A549 (cell line): ENCODE measurements at regions not wholly inside any gene's neighbourhood (a gene's known extent, or its start where the extent isn't known, plus 50 kb on each side); places are given as distances from the start of the nearest gene placed in this dataset.

Experiments used
- ATAC-seq, 2 experiments: fragments of 200-7000 bp in 1 of 2; fragments of >200 bp in 1 of 2; cut with Nextera tagmentation in 1 of 2; cut with Tn5 transposase in 1 of 2; 3 replicates each; pipeline versions ENCODE4 v1.8.0 to v1.9.1; 2018 to 2020; ENCODE audit warnings: mild to moderate bottlenecking in 1 of 2, moderate library complexity in 1 of 2
- CTCF ChIA-PET: fragments of 300-600 bp; sonication (Branson Sonifier 250); formaldehyde crosslinking; extraction: SDS; loops from one replicate; lab custom pipeline; 2021; ENCODE audit warnings: antibody characterized with exemption, inconsistent platforms; lab: Yijun Ruan, JAX
- POLR2A ChIA-PET: fragments of 350-600 bp; formaldehyde crosslinking; extraction: SDS; loops from one replicate; lab custom pipeline; 2021; ENCODE audit warnings: antibody characterized with exemption, inconsistent platforms; lab: Yijun Ruan, JAX
- DNase-seq, 2 experiments: peaks; one replicate each; pipeline versions ENCODE4 v3.0.0 to v3.0.0-alpha.2; 2011 to 2016; ENCODE audit warnings: low read depth in 1 of 2, low spot score in 1 of 2
- FAIRE-seq: peaks from 2 replicates; lab custom pipeline; 2011; peaks lifted over from hg19 to GRCh38; lab: Jason Lieb, UNC
- H3K27ac ChIP-seq, 2 experiments: fragments of >200 bp; sonication (Bioruptor Twin); formaldehyde crosslinking; 3 replicates each; pipeline ENCODE4 v1.5.1; 2016 to 2017
- H3K4me1 ChIP-seq: fragments of >200 bp; sonication (Bioruptor Twin); formaldehyde crosslinking; 3 replicates; pipeline ENCODE4 v1.6.1; 2016
- H3K4me2 ChIP-seq: fragments of >200 bp; sonication (Bioruptor Twin); formaldehyde crosslinking; 3 replicates; pipeline ENCODE4 v1.6.1; 2016
- H3K4me3 ChIP-seq: fragments of >200 bp; sonication (Bioruptor Twin); formaldehyde crosslinking; 3 replicates; pipeline ENCODE4 v1.5.1; 2016
- H3K9me3 ChIP-seq: fragments of >200 bp; sonication (Bioruptor Twin); formaldehyde crosslinking; 3 replicates; pipeline ENCODE4 v1.6.1; 2016
- CBX8 ChIP-seq: fragments of 200-600 bp; sonication (generic); IDR thresholded peaks from 2 replicates; pipeline ENCODE4 v1.6.1; 2016
- CHD4 ChIP-seq: fragments of 200-600 bp; sonication (generic); IDR thresholded peaks from 2 replicates; pipeline ENCODE4 v1.6.1; 2016; ENCODE audit warnings: antibody characterized with exemption, mild to moderate bottlenecking, borderline replicate concordance
- EP300 ChIP-seq, 2 experiments: fragments of >200 bp; sonication (Bioruptor Twin); formaldehyde crosslinking; IDR thresholded peaks; 2 replicates in 1 of 2; 3 replicates in 1 of 2; pipeline ENCODE4 v1.6.1; 2016 to 2017
- FOSB ChIP-seq: fragments of 250-450 bp; sonication (Bioruptor Pico); IDR thresholded peaks from 2 replicates; pipeline ENCODE4 v1.5.0; 2020; ENCODE audit warnings: mild to moderate bottlenecking, moderate library complexity
- FOSL2 ChIP-seq, 2 experiments: fragments of 450-650 bp in 1 of 2; fragments of >200 bp in 1 of 2; sonication (Bioruptor Twin) in 1 of 2; formaldehyde crosslinking; IDR thresholded peaks; 2 replicates each; pipeline versions ENCODE4 v1.5.0 to v1.6.1; 2016 to 2020; ENCODE audit warnings: mild to moderate bottlenecking in 1 of 2, moderate library complexity in 1 of 2
- GATA3 ChIP-seq: IDR thresholded peaks from 2 replicates; pipeline ENCODE4 v1.6.1; 2012; ENCODE audit warnings: borderline replicate concordance
- HEYL ChIP-seq: fragments of 250-450 bp; sonication (Bioruptor Pico); IDR thresholded peaks from 2 replicates; pipeline ENCODE4 v1.8.0; 2021; ENCODE audit warnings: mild to moderate bottlenecking, moderate library complexity
- HOXB13 ChIP-seq: fragments of 250-450 bp; sonication (Bioruptor Pico); IDR thresholded peaks from 2 replicates; pipeline ENCODE4 v1.5.0; 2020; ENCODE audit warnings: low read depth, mild to moderate bottlenecking, moderate library complexity
- KDM5A ChIP-seq: fragments of 200-600 bp; sonication (generic); IDR thresholded peaks from 2 replicates; pipeline ENCODE4 v1.6.1; 2016; ENCODE audit warnings: antibody characterized with exemption, mild to moderate bottlenecking
- NFE2L2 ChIP-seq: fragments of 150-350 bp; conservative IDR thresholded peaks from 2 replicates; pipeline ENCODE4 v1.6.1; 2014; ENCODE audit warnings: low read length
- NPAS2 ChIP-seq: fragments of 250-450 bp; sonication (Bioruptor Pico); IDR thresholded peaks from 2 replicates; pipeline ENCODE4 v1.8.0; 2022; ENCODE audit warnings: mild to moderate bottlenecking, moderate library complexity, borderline replicate concordance
- NR3C1 ChIP-seq: fragments of >200 bp; sonication (Bioruptor Twin); formaldehyde crosslinking; IDR thresholded peaks from 3 replicates; pipeline ENCODE4 v1.6.1; 2017
- RAD21 ChIP-seq, 2 experiments: fragments of >200 bp in 1 of 2; sonication (Bioruptor Twin) in 1 of 2; formaldehyde crosslinking in 1 of 2; IDR thresholded peaks in 1 of 2; conservative IDR thresholded peaks in 1 of 2; 2 replicates in 1 of 2; 3 replicates in 1 of 2; pipeline ENCODE4 v1.6.1; 2012 to 2018; ENCODE audit warnings: inconsistent platforms in 1 of 2
- ZNF302 ChIP-seq: fragments of 250-450 bp; sonication (Bioruptor Pico); IDR thresholded peaks from 2 replicates; pipeline ENCODE4 v1.9.0; 2021; ENCODE audit warnings: inconsistent platforms, mild to moderate bottlenecking, moderate library complexity
- WGBS: methylation state at CpG from one replicate; pipeline ENCODE4 v1.1.6; 2017; ENCODE audit errors: missing lambda C conversion rate; 5-methylcytosine and 5-hydroxymethylcytosine counted together
- TF ChIP-seq, protein P1 (sequence below): fragments of 250-450 bp; sonication (Bioruptor Pico); IDR thresholded peaks from 2 replicates; pipeline ENCODE4 v1.5.0; 2021; ENCODE audit warnings: mild to moderate bottlenecking, moderate library complexity, borderline replicate concordance
- TF ChIP-seq, protein P2 (sequence below): fragments of 200-600 bp; sonication (generic); IDR thresholded peaks from 2 replicates; pipeline ENCODE4 v1.6.1; 2016; ENCODE audit warnings: antibody characterized with exemption, mild to moderate bottlenecking, moderate library complexity

DNA sequence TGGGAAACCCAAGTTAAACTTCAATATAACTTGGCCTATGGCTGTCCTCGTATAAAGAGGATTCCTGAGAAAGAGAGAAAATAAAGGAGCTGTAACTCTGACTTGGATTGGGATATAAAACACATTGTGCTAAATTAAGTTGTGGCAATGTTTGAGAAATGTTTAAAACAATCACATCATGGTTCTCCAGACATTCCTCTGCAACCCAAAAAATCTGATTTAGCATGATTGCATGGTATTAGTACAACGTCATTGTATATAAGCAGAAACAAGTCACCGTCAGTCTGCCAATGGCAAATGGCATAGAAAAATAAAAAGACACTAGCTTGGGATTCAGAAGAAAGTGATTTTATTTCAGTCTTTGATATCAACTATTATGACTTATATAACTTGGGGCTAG, 140.2 kb upstream of the FAM83B start:
- POLR2A ChIA-PET: no interaction called here
- DNase-seq (no peak), ATAC-seq (no peak), FAIRE-seq (no peak)
- no peaks in the 10 kb centered on the region for H3K9me3 ChIP-seq
- H3K27ac ChIP-seq: no peak overlapping the region
- no peak overlapping the region for H3K4me2 ChIP-seq
- H3K4me3 ChIP-seq: no peak overlapping the region
- H3K4me1 ChIP-seq: no peaks in the 10 kb centered on the region
- CTCF ChIA-PET: interaction anchor here (1.1 to 1.8 kb wide), 2 partner anchors 11 to 12 kb away, joined by 3 read pairs; no protein-coding TSS in a partner anchor
- WGBS: 66% methylated on average over 3 of the region's 3 CpGs
- TF ChIP-seq, protein P1, sequence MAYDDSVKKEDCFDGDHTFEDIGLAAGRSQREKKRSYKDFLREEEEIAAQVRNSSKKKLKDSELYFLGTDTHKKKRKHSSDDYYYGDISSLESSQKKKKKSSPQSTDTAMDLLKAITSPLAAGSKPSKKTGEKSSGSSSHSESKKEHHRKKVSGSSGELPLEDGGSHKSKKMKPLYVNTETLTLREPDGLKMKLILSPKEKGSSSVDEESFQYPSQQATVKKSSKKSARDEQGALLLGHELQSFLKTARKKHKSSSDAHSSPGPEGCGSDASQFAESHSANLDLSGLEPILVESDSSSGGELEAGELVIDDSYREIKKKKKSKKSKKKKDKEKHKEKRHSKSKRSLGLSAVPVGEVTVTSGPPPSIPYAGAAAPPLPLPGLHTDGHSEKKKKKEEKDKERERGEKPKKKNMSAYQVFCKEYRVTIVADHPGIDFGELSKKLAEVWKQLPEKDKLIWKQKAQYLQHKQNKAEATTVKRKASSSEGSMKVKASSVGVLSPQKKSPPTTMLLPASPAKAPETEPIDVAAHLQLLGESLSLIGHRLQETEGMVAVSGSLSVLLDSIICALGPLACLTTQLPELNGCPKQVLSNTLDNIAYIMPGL: no peak
- TF ChIP-seq NPAS2 (CRISPR knock-in tag) (no peak), HEYL (CRISPR knock-in tag) (no peak), CHD4 (no peak), ZNF302 (CRISPR knock-in tag) (no peak)
- TF ChIP-seq, protein P2, sequence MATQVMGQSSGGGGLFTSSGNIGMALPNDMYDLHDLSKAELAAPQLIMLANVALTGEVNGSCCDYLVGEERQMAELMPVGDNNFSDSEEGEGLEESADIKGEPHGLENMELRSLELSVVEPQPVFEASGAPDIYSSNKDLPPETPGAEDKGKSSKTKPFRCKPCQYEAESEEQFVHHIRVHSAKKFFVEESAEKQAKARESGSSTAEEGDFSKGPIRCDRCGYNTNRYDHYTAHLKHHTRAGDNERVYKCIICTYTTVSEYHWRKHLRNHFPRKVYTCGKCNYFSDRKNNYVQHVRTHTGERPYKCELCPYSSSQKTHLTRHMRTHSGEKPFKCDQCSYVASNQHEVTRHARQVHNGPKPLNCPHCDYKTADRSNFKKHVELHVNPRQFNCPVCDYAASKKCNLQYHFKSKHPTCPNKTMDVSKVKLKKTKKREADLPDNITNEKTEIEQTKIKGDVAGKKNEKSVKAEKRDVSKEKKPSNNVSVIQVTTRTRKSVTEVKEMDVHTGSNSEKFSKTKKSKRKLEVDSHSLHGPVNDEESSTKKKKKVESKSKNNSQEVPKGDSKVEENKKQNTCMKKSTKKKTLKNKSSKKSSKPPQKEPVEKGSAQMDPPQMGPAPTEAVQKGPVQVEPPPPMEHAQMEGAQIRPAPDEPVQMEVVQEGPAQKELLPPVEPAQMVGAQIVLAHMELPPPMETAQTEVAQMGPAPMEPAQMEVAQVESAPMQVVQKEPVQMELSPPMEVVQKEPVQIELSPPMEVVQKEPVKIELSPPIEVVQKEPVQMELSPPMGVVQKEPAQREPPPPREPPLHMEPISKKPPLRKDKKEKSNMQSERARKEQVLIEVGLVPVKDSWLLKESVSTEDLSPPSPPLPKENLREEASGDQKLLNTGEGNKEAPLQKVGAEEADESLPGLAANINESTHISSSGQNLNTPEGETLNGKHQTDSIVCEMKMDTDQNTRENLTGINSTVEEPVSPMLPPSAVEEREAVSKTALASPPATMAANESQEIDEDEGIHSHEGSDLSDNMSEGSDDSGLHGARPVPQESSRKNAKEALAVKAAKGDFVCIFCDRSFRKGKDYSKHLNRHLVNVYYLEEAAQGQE: no peak

- H3K4me2 ChIP-seq: no peak overlapping the region
- WGBS: 38% methylated on average over 4 of the region's 4 CpGs
- no peaks in the 10 kb centered on the region for H3K9me3 ChIP-seq
- no peak overlapping the region for H3K4me3 ChIP-seq
- H3K27ac ChIP-seq: no peak overlapping the region
- ChIA-PET CTCF (interaction anchor here (1.8 kb wide), 1 partner anchor 10 kb away, joined by 3 read pairs; no protein-coding TSS in a partner anchor), POLR2A (no interaction called here)
- TF ChIP-seq HOXB13 (CRISPR knock-in tag) (no peak), FOSL2 (IDR thresholded peaks at IDR 0.05) (no peak), FOSL2 (CRISPR knock-in tag; IDR thresholded peaks at IDR 0.05) (no peak), KDM5A (no peak), NFE2L2 (no peak), CBX8 (no peak), NR3C1 (no peak), EP300 (IDR thresholded peaks at IDR 0.05) (no peak), GATA3 (no peak), RAD21 (conservative IDR thresholded peaks at IDR 0.05 in 1 of 2, IDR thresholded peaks at IDR 0.05 in 1 of 2) (no peak)
- no peaks in the 10 kb centered on the region for H3K4me1 ChIP-seq
- no peak for DNase-seq
- ATAC-seq: no peak
- no peak for FAIRE-seq
Observed at GRCh38 chr6:54706844-54707605, 139.5 kb upstream of the FAM83B start.

DNA sequence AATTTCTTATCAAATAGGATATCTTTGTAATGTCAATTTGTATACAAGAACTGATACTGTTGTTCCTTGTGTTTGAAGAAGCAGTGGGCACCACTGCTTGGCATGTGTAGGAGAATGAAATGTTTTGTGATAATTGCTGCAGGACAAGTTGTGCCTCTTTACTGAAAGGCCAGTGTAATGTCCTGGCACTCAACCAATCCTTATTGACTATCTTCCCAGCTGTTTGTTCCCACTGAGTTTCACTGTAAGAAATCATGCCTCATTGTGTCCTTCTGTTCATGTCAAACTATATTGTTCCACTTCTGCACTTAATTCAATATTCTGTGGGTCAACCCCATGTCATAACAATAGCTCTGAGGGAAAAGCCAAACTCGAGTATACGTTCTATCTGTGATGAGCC, 136.1 kb upstream of the FAM83B start:
- no peak for ATAC-seq
- ChIA-PET POLR2A (no interaction called here), CTCF (no interaction called here)
- no peak for DNase-seq
- WGBS: 17% methylated on average over 2 of the region's 2 CpGs
- TF ChIP-seq, protein P1: no peak
- no peak for TF ChIP-seq FOSB
- TF ChIP-seq, all 56 proteins: peak for 0
- Histone ChIP-seq H3K4me1 (no peaks in the 10 kb centered on the region), H3K4me2 (no peak overlapping the region), H3K9me3 (no peaks in the 10 kb centered on the region), H3K27ac (no peak overlapping the region), H3K4me3 (no peak overlapping the region)
- no peak for FAIRE-seq
